Right forelimb (tissue), 1 donor: ENCODE measurements at regions not wholly inside any gene's neighbourhood (a gene's known extent, or its start where the extent isn't known, plus 50 kb on each side); places are given as distances from the start of the nearest gene placed in this dataset.
"Not testable (repeated sequence)": the region's sequence is repeated elsewhere in the genome, so short reads cannot be mapped to it uniquely, and the experiment has no call there.

Source experiments
- DNase-seq: peaks from one replicate; pipeline ENCODE4 v3.0.0-alpha.2; 2018

DNA sequence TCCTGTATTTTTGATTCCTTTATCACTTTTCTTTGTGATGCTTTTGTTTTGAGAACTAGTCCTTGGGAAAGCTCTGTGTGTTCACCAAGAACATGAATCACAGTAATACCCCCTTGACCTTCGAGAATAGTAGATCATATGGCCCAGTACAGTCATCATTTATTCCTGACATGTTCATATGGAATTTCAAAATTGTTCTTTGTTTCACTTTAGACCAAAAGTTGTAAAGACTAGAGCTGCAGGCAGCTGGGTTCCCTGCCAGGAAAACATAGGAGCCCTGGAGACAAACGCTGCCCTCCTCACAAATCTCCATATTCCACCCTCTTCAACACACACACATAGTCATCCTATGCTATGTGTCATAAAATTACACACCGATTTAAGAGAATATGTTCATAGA, 621.2 kb upstream of the EYS start:
- no peak for DNase-seq

DNA sequence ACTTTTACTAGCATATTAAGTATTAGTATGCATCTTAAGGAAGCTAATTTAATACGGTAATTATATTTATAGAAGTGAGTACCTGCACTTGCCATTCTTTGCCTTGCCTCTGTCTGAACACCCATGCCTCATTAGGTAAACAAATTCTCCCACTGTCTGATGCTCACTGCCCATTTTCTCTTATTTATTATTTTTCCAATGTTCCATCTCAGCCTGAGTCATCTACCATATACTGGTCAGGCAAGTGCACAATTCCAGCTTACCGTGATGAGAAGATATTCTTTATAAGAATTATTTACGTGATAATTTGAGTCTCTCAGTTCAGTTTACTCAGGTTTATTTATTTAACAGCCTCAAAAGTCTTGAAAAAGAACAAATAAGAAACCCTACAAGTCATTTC, 619.2 kb upstream of the EYS start:
- no peak for DNase-seq

DNA sequence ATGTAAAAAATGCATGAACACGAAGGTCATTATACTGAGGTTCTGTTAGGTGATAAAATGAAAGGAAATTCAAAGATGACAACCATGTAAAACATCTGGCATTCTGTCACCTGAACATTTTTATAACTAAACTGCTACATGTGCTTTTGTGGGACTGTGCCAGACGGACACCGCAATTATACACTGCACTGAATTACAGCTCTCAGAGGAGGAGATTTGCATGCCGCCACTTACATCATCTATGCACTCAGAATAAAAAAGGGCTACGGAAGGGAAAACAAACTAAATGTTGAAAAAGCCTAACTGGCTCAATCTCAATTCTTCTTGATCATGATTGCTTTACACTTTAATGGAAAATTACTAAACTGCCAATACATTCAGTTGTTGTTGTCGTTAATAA, 614.0 kb upstream of the EYS start:
- DNase-seq: no peak

DNA sequence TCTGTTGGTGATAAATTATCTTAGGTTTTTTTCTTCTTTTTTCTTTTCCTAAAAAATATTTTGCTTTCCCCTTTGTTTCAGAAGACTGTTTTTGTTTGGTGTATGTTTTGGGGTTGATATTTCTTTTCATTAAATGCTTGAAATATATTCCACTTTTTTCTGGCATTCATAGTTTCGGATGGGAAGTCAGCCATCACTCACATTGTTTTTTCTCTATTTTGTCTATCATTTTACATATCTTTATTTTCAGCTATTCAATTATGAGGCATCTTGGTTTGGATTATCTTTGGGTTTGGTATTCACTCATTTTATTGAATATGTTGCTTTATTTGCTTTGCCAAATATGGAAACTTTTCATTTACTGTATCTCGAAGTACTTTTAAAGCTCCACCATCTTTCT, 600.5 kb upstream of the EYS start:
- DNase-seq: no peak

DNA sequence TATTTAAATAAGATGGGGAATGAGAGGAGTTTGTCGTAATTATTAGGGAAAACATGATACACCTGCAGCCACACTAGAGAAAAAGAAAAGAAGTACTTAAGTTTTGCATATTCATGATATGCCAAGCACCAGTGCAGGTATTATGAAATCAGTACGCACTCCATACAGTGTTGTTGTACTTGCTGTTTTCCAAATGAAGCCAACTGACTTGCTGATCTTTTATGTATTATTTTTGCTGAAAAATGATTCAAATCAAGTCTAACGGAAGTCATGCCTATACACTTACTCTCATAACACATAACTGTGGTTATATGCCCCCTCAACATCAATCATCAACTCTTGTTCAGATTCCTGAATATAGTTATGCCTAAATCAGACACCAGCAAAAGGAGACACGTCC, 584.9 kb upstream of the EYS start:
- no peak for DNase-seq

DNA sequence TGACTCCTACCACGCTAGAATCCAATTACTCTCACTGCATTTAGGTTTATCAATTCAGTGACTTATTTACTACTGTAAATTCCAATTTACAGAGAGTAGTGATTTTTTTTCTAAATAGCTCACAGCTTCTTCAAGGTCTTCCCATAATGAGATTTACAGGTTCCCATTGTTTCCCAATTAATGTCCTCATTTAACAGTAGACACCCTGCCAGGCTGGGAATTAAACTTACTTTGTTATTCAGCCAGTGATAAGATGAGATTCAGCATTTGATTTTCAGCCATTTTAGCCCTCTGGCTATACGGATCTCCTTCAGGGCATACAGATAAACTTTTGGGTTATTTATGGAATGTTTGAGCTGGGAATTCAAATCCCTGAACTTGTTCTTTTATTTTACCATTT, 582.9 kb upstream of the EYS start:
- no peak for DNase-seq

DNA sequence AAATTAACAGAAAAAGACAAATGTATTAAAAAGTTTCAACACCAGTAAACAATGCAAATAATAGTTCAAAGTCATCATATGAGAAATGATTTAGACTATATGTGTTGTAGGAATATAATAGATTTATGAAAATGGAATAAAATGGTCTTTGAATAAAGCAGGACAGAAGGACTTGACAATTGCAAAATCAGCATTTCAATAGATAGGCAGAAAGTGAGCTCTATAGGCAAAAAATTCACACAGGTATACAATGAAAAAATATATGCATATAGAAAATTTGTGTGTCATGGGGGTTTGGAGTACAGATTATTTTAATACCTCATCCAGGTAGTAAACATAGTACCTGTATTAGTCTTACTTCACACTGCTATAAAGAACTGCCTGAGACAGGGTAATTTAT, 571.1 kb upstream of the EYS start:
- DNase-seq: no peak

DNA sequence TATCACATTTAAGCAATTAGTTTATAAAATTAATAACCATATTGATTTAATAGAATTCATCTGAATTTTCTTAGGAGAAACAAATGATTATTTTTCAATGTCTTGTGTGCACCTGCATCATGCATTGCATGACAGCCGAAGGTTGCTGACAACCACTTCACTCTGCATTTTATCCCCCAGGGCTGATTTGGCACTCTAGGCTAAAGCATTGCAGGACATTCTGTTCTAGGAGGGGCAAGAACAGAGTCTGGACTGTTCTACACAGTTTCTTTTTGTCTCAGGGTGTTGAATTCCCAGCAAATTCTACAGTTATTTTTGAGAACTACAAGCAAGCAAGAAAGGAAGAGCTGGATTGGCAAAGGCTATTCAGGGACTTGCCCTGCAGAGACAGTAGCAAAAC, 570.4 kb upstream of the EYS start:
- no peak for DNase-seq

DNA sequence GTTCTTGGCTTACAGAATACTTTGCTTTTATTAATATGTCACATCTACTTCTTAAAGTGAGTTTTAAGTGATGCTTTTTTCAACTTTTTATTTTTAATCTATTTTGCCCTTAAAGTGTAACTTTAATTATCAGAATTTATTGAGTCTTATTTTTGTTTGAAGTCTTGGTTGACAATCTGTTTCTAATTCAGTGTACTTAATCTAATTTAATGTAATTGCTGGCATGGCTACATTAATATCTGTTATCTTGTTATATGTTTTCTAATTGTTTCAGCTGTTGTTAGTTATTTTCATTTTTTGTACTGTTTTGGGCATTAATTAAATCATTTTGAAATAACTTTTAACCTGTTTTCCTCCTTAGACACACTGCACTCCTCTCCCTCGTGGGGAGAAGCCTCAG, 558.7 kb upstream of the EYS start:
- no peak for DNase-seq

DNA sequence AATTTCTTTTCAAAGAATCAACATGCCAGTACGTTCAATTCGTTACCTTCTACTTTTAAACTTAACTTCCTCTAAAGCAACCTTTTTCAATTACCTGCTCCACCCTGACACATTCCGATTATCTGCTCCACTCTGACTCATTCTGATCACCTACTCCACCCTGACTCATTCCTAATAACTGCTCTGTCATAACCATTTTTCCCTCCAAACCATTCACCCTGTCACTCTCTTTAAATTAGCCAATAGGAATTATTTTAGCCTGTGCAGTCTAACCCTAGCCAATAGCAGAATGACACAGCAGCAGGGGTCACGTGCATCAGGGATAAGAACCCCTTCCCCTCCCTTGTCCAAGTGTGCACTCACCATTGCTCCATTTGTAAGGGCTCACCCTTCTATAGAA, 557.4 kb upstream of the EYS start:
- DNase-seq: no peak

DNA sequence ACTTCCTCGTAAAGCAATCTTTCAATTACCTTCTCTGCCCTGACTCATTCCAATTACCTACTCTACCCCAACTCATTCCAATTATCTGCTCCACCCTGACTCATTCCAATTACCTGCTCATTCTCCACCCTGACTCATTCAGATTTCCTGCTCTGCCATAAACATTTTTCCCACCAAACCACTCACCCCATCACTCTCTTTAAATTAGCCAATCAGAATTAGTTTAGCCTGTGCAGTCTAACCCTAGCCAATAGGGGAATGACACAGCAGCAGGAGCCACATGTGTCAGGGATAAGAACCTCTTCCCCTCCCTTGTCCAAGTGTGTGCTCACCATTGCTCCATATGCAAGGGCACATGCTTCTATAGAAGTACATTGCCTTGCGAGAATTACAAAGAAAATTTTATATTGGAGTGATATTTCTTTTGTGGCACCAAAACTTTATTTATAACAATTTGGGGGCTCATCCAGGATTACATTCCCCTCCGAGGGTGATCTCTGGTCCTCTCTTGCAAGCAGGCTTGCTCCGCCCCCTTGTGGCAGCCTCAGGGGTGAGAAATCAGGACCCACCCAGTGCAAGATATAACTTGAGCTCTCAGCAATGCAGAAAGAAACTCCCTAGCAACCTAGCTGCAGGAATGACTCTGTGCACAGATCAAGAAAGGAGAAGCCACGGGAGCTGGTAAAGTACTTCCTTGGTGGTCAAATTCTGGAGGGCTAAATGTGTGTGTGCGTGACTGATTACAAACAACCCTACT, 551.9 kb upstream of the EYS start:
- not testable (repeated sequence) for DNase-seq

DNA sequence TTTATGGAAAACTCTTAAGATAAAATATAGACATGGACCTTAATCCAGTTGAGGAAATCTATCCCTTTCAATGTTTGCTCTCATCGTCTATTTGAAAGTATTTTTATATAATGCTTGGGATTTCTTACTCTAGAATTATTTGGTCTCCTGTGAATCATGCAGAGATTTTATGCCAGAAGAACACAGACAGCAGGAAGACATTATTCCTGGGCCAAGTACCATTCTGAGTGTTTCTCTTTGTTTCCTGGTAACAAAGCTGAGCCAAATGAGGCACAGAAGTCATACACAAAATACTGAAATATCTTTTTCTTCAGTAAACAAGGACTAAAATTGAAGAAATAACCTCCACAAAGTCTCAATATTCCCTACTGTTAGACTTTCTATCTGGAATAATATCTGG, 538.2 kb upstream of the EYS start:
- DNase-seq: no peak

DNA sequence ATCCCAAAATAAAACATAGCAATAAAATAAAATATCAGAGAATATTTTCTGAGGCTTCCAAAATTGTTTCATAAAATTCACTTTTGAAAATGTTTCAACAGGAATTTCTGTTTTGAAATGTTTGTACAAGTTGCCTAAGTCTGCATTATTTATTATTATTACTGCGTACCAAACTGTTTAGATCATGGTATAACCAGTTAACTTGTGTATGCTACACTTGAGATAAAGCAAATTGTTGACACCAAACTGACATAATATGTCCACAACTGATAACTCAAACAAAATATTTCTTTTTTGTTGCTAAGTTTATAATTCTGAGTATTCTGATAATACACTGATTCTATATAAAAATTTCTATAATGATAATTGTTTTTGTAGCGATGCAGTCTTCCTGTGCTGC, 531.8 kb upstream of the EYS start:
- no peak for DNase-seq

DNA sequence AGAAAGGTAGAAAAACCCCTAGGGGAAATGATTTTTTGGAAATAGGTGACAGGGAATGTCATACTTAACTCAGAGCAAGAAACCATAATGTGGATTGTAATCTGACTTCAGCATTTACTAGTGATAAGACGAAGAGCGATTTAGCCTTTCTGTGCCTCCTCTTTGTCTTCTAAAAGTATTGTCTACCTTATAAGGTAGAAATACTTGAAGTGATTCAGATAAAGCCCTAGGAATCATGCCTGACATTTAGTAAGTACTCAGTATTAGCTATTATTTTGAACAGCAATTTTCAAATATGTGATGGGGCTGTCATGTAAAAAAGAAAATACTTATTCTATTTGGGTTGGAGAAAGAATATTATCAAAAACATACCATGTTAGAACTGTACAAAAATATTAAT, 525.9 kb upstream of the EYS start:
- no peak for DNase-seq

DNA sequence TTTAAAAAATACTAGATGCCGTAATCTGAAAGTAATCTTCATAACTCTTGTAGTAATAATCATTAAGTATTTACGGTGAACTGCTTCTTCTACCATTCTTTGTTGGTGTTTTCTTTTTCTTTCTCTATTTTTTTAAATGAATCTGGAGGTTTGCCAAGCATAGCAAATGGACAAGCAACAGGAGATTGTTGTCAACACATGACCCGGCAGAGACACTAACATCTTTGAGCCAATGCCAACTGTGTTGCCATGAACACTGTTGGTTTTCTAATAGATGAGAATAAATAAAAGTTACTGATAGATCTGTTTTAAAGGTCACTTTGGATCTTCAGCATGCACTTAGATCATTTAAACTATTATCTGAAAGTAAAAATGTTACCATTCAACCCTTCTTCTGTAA, 523.6 kb upstream of the EYS start:
- DNase-seq: no peak

DNA sequence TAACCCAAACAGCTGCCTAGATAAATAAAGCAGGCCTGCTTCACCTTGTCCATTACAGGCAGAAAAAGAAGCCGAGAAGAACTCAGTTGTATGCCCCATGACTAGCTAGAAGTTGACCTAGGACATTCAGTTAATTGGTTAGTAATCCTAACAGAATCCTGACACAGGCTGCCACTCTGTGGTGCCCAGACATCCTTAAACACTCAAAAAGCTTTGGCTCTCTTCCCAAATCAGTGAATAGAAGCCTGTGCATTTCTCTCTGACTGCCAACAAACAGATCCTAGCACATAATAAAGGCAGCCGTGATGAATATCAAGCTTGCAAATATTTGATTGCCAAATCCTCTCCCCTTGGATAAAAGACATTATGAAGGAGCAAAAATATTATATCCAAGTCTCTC, 519.1 kb upstream of the EYS start:
- DNase-seq: no peak

DNA sequence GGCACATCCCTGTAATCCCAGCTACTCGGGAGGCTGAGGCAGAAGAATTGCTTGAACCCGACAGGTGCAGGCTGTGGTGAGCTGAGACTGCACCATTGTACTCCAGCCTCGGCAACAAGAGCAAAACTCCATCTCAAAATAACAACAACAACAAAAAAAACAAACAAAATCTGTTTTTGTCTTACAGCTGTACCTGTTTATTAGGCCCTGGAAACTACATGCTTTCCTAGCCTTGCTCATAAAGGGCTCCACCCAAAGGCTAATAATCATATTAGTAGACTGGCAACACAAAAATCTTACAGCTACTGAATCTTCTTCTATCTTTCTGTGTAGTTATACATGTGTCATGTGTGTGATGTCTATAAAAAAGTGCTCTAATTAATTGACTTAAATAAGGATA, 503.9 kb upstream of the EYS start:
- no peak for DNase-seq

DNA sequence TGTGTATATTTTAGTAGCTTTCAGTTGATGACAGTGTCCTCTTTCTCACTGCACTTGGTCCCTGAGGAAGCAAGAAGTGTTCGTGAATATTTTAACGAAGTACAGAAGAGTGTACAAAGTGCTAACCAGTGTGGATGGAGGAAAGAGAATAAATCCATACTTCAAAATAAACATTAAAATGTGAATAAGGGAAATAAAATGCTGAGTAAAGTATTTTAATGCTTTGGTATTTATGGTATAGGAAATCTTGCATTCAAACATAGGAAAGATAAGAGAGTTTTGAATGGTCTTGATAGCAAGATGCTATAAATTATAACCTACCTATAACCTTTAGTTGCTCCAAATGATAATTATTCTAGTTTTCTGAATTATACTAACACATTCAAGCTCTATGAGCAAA, 493.4 kb upstream of the EYS start:
- no peak for DNase-seq

DNA sequence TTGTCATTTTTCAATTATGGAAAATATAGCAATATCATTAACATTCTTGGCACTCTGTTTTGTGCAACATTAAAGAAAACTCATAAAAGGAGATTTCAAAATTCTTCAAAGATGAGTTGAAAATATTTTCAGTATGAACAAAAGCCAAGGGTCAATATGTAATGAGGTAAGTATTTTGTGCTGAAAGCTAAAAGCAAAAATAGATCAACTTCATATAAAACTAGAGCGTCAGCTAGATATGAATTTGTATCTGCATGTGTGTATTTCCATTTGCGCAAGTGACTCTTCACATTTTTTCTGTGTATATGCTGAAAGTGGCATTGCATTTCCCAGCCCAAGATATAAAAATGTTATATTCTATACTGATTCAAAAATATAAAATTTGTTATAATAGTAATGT, 492.1 kb upstream of the EYS start:
- no peak for DNase-seq

DNA sequence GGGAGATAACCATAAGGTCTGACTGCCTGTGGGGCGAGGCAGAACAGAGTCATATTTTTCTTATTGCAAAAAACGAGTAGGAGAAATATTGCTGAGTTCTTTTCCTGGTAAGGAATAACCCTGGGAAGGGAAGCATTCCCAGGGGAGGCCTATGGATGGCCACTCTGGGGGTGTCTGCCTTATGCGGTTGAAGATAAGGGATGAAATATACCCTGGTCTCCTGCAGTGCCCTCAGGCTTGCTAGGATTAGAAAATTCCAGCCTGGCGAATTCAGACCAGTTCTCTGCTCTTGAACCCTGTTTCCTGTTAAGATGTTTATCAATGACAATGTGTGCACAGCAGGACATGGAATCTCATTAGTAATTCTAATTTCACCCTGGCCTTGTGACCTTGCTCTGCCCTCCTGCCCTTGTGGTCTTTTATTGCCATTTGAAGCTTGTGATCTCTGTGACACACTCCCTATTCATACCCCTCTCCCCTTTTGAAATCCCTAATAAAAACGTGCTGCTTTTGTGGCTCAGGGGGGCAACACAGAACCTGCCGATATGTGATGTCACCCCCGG, 491.1 kb upstream of the EYS start:
- DNase-seq: no peak

DNA sequence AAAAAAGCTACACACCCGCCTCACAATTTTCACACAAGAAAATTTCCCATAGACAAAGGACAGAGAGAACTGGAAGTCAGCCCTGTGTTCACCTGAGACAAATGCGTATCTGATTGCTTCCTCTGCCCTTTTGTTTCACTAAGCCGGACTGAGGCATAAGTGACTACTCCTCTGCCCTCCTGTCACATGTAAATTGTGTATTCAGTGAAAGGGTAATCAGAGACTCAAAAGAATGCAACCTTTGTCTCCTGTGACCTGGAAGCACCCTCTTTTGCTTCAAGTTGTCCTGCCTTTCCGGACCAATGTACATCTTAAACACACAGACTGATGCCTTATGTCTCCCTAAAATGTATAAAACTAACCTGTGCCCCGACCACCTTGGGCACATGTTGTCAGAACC, 483.8 kb upstream of the EYS start:
- no peak for DNase-seq

DNA sequence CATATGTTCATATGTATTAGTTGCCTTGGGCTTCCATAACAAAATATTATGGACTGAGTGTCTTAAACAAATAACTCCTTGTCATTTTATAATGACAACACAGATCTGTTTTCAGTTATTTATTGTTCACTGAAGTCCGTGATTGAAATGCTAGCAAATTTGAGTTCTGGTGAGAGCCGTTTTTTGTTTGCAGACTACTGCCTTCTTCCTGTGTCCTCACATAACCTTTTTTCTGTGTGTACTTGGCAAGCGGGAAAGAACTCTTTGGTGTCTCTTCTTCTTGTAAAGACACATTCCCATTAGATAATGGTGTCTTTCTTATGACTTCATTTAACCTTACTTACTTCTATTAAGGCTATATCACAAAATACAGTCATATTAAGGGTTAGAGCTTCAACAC, 482.9 kb upstream of the EYS start:
- DNase-seq: no peak

DNA sequence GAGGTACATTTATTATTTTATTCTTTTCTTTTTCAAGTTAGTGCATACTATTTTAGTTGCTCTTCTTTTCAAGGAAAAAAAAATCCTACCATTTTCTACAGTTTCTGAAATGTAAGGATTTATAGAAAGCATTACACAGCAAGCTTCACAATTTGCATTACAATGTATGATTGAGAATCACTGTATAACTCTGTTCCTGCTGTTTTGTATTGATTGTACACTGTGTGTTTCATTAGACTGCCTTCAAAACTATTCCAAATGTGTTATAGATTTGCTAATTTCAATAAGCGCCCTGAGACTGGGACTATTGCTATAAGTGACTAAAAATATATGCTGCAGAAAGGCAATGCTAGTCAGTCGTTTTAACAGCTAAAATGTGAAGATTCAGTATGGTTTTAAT, 479.7 kb upstream of the EYS start:
- DNase-seq: no peak

DNA sequence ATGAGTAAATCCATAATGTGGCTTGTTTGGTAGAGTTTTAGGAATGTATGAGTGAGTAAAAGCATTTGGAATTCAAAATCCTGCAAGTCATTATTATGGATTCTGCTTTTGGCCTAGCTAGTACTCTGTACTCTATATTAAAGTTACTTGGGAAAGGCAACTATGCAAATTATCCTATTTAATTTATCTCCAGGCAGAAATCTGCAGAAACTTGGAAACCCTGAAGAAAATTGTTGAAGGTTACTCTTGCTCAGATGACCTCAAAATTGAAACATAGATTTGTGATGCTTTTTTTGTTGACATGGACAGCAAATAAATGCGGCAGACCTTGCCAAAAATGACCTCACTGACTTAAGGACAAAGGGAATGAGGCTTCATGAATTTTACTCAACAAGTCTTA, 477.1 kb upstream of the EYS start:
- DNase-seq: no peak

DNA sequence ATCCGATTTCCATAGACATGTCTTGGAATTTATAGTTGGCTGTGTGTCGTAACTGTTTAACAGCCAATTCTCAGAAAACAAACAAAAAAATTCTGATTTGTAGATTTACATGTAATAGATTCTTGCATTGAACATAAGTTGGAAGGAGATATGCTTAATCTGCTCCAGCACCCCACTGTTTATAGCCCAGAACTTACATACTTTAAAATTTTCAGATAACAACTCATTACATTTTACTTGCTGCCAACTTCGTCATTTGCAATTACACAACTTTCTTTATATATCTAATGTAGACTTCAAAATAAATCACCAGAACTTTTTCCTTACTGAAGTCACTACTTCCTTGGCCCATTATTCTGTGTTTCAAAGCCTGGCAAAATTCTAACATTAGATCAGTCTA, 472.3 kb upstream of the EYS start:
- no peak for DNase-seq
